Heart left ventricle (tissue), 16 donors: ENCODE measurements at regions not wholly inside any gene's neighbourhood (a gene's known extent, or its start where the extent isn't known, plus 50 kb on each side); places are given as distances from the start of the nearest gene placed in this dataset.

Experiments used
- ATAC-seq, 4 donors: fragments of 200-7000 bp; cut with Tn5 transposase; one replicate each; pipeline ENCODE4 v1.9.1; 2020 to 2022; ENCODE audit warnings: moderate library complexity in 4 of 4, mild to moderate bottlenecking in 3 of 4, moderate number of reproducible peaks in 1 of 4
- DNase-seq, 5 donors: peaks; one replicate each; pipeline ENCODE4 v3.0.0-alpha.2; 2020
- H3K27ac ChIP-seq, 12 donors: fragments of 200-600 bp; sonication (generic) in 4 of 12; one replicate each; pipeline versions ENCODE4 v1.5.0 to v1.8.0; 2016 to 2022; ENCODE audit warnings: mild to moderate bottlenecking in 2 of 12
- H3K27me3 ChIP-seq, 9 donors: fragments of 200-600 bp; sonication (generic) in 2 of 9; one replicate each; pipeline versions ENCODE4 v1.5.1 to v1.8.0; 2016 to 2022; ENCODE audit warnings: mild to moderate bottlenecking in 3 of 9
- H3K36me3 ChIP-seq, 9 donors: fragments of 200-600 bp; sonication (generic) in 2 of 9; one replicate each; pipeline versions ENCODE4 v1.5.0 to v1.8.0; 2018 to 2022; ENCODE audit warnings: mild to moderate bottlenecking in 2 of 9
- H3K4me1 ChIP-seq, 12 donors: fragments of 200-600 bp; sonication (generic) in 4 of 12; one replicate each; pipeline versions ENCODE4 v1.5.0 to v1.8.0; 2016 to 2022; ENCODE audit warnings: mild to moderate bottlenecking in 3 of 12
- H3K4me3 ChIP-seq, 12 donors: fragments of 200-600 bp; sonication (generic) in 4 of 12; one replicate each; pipeline versions ENCODE4 v1.5.0 to v1.8.0; 2017 to 2022; ENCODE audit warnings: mild to moderate bottlenecking in 9 of 12, moderate library complexity in 4 of 12
- H3K9me3 ChIP-seq, 12 donors: fragments of 200-600 bp; sonication (generic) in 4 of 12; one replicate each; pipeline versions ENCODE4 v1.5.0 to v1.8.0; 2016 to 2022; ENCODE audit warnings: mild to moderate bottlenecking in 1 of 12
- CTCF ChIP-seq, 12 donors: fragments of 200-600 bp; sonication (generic) in 4 of 12; IDR thresholded peaks; one replicate each; pipeline versions ENCODE4 v1.5.0 to v1.8.0; 2018 to 2022; ENCODE audit warnings: antibody characterized with exemption in 12 of 12, mild to moderate bottlenecking in 5 of 12
- POLR2A ChIP-seq, 2 donors: fragments of 450-650 bp; IDR thresholded peaks; one replicate each; pipeline ENCODE4 v1.6.1; 2017; ENCODE audit warnings: antibody characterized with exemption in 2 of 2, mild to moderate bottlenecking in 2 of 2, moderate library complexity in 2 of 2
- WGBS, 4 donors: extraction: QIAGEN DNeasy Blood & Tissue Kit in 2 of 4; methylation state at CpG; one replicate each; pipeline versions ENCODE4 v1.1.5 to v1.1.7; 2013 to 2018; 5-methylcytosine and 5-hydroxymethylcytosine counted together
- intact Hi-C, 10 donors: fragments of 100-400 bp; cut with DNase I; formaldehyde crosslinking; loops; one replicate each; pipeline versions ENCODE4 v1.11.1 to v1.14.2; 2022
- donor health status: ischemic (EF 13 %, LVEDD 7.1; RV severe dilation, severe dysfunction).
- donor health status: healthy with polysubstance abuse.
- donor health status: DM: no; HTN: yes; CAD: no.
- donor health status: DM: no; HTN: no; CAD: no.
- donor health status: ischemic (EF 25% LVEDD 6.9; RV normal size, moderate dysfunction).
- donor health status: ischemic (EF 25% LVEDD 5.7; RV mildly dilated, moderate dysfunction).
- donor health status: healthy.
- donor health status: DM: yes; HTN: yes; CAD: no.
- donor health status: ischemic (EF 35%, LVEDD 5.7; RV mildly dilated, moderate dysfunction).
- donor health status: nonischemic (EF 11% LVEDD 7.7; RV severe dilation, severe dysfunction).
- donor health status: DM: yes; HTN: yes; CAD: no.
- donor health status: PGD.
- donor health status: ischemic (EF 29% LVEDD 5.4; RV normal size, mild dysfunction).
- donor health status: nonischemic (EF 23%, LVEDD 6.1; RV moderate dilation, normal function).

- no peak overlapping the region for H3K27ac ChIP-seq
- H3K4me1 ChIP-seq: no peaks in the 10 kb centered on the region
- peaks cover 0 to 5% (median 0%) of the 10 kb centered on the region in 12 donors for H3K9me3 ChIP-seq
- TF ChIP-seq POLR2A (IDR thresholded peaks at IDR 0.05) (no peak), CTCF (IDR thresholded peaks at IDR 0.05) (no peak)
- H3K36me3 ChIP-seq: no peaks in the 10 kb centered on the region
- ATAC-seq (no peak), DNase-seq (no peak)
- H3K4me3 ChIP-seq: no peak overlapping the region
- H3K27me3 ChIP-seq: no peaks in the 10 kb centered on the region
- 80 to 91% (median 83%) methylated on average over 2 of the region's 2 CpGs for WGBS, 4 donors
- intact Hi-C loops: no loop called here
These were observed 123.2 kb upstream of the BMP5 start for GRCh38 chr6:55998576-55998975.

- Histone ChIP-seq H3K27ac (no peak overlapping the region), H3K36me3 (no peaks in the 10 kb centered on the region), H3K4me1 (no peaks in the 10 kb centered on the region), H3K27me3 (no peaks in the 10 kb centered on the region), H3K9me3 (peaks cover 0 to 8% (median 0%) of the 10 kb centered on the region in 12 donors), H3K4me3 (no peak overlapping the region)
- WGBS, 4 donors: 73 to 89% (median 79%) methylated on average over 3 of the region's 3 CpGs
- DNase-seq (no peak), ATAC-seq (no peak)
- intact Hi-C loops: no loop called here
- TF ChIP-seq CTCF (IDR thresholded peaks at IDR 0.05) (no peak), POLR2A (IDR thresholded peaks at IDR 0.05) (no peak)
These were observed 122.0 kb upstream of the BMP5 start for GRCh38 chr6:55997223-55997874.

GRCh38 chr6:55994531-55994930 lies 119.1 kb upstream of the BMP5 start:
- intact Hi-C loops: loop anchor here in 1 of 10 donors (5.0 kb wide), 1 partner anchor 293 kb away; no protein-coding TSS in a partner anchor

GRCh38 chr6:55993418-55993817 lies 118.0 kb upstream of the BMP5 start:
- intact Hi-C loops: loop anchor here in 1 of 10 donors (5.0 kb wide), 1 partner anchor 294 kb away; no protein-coding TSS in a partner anchor
- no peak for ATAC-seq
- Histone ChIP-seq H3K4me1 (no peaks in the 10 kb centered on the region), H3K36me3 (no peaks in the 10 kb centered on the region), H3K9me3 (peaks cover 0 to 8% (median 0%) of the 10 kb centered on the region in 12 donors), H3K4me3 (no peak overlapping the region), H3K27ac (no peak overlapping the region), H3K27me3 (no peaks in the 10 kb centered on the region)
- WGBS, 4 donors: 63 to 88% (median 83%) methylated on average over 2 of the region's 2 CpGs
- TF ChIP-seq CTCF (IDR thresholded peaks at IDR 0.05): no peak
- TF ChIP-seq POLR2A (IDR thresholded peaks at IDR 0.05): no peak
- DNase-seq: no peak

More at GRCh38 chr6:55994531-55994930, 119.1 kb upstream of the BMP5 start:
- Histone ChIP-seq H3K27me3 (no peaks in the 10 kb centered on the region), H3K4me1 (no peaks in the 10 kb centered on the region), H3K4me3 (no peak overlapping the region), H3K36me3 (no peaks in the 10 kb centered on the region), H3K9me3 (peaks cover 0 to 8% (median 0%) of the 10 kb centered on the region in 12 donors), H3K27ac (no peak overlapping the region)
- ATAC-seq (no peak), DNase-seq (no peak)
- TF ChIP-seq CTCF (IDR thresholded peaks at IDR 0.05) (no peak), POLR2A (IDR thresholded peaks at IDR 0.05) (no peak)
- 68 to 79% (median 72%) methylated on average over 3 of the region's 3 CpGs for WGBS, 4 donors
